ENCODE measurements at regions not wholly inside any gene's neighbourhood (a gene's known extent, or its start where the extent isn't known, plus 50 kb on each side); places are given as distances from the start of the nearest gene placed in this dataset.

GRCh38 chr6:132198040-132198439 lies 203.2 kb downstream of the MOXD1 start:
- TF ChIP-seq POLR2A (IDR thresholded peaks at IDR 0.05) = no peak
- TF ChIP-seq, protein P1, sequence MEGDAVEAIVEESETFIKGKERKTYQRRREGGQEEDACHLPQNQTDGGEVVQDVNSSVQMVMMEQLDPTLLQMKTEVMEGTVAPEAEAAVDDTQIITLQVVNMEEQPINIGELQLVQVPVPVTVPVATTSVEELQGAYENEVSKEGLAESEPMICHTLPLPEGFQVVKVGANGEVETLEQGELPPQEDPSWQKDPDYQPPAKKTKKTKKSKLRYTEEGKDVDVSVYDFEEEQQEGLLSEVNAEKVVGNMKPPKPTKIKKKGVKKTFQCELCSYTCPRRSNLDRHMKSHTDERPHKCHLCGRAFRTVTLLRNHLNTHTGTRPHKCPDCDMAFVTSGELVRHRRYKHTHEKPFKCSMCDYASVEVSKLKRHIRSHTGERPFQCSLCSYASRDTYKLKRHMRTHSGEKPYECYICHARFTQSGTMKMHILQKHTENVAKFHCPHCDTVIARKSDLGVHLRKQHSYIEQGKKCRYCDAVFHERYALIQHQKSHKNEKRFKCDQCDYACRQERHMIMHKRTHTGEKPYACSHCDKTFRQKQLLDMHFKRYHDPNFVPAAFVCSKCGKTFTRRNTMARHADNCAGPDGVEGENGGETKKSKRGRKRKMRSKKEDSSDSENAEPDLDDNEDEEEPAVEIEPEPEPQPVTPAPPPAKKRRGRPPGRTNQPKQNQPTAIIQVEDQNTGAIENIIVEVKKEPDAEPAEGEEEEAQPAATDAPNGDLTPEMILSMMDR (IDR thresholded peaks at IDR 0.05) = no peak

Data from thyroid gland (tissue), 4 donors.